Skeletal muscle cell (primary cell): ENCODE measurements at regions not wholly inside any gene's neighbourhood (a gene's known extent, or its start where the extent isn't known, plus 50 kb on each side); places are given as distances from the start of the nearest gene placed in this dataset.

Experiments
- DNase-seq: peaks from one replicate; pipeline ENCODE4 v3.0.0-alpha.2; 2010; ENCODE audit warnings: low read depth
- H3K4me3 ChIP-seq: 2 replicates; pipeline ENCODE4 v1.5.1; 2011; ENCODE audit warnings: low read depth, mild to moderate bottlenecking, control low read depth, low read length, moderate library complexity

DNA sequence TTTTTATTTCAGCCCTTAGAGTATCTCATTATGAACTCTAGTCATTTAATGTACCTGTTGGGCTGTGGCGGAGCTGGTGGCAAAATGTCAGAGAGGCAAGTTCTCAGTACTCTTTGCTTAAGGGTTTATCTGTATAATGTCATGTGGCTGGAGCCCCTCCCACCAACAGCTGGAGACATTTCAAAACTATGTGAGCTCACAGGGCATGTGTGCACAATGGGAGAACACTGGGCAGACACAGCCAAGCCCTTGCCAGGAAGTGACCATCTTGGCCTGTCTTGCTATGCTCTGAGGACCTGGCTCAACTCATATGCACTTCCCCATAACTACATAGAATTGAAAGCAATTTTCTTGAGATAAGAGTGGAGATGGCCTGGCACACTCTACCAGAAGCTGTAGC, 296.4 kb downstream of the PTPRU start:
- no peak overlapping the region for H3K4me3 ChIP-seq
- DNase-seq, result no peak

DNA sequence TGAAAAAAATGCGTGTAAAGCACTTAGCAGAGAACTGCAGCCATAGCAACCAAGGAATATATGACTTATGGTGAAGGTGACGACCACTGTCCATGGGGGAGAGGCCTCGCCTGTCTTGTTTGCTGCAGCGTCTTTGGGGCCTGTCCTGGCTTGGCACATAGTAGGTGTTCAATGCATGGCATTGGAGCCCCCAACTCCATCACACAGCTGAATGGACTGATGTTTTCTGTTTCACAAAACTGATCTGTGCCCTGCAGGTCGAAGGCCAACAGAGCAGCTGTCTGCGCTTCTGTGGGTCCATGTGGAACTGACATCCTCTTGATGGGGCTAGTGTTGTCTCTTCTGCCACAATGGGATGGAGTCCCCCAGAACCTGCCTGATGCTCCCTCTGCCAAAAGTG, 296.0 kb downstream of the PTPRU start:
- DNase-seq, result no peak
- H3K4me3 ChIP-seq, result no peak overlapping the region

DNA sequence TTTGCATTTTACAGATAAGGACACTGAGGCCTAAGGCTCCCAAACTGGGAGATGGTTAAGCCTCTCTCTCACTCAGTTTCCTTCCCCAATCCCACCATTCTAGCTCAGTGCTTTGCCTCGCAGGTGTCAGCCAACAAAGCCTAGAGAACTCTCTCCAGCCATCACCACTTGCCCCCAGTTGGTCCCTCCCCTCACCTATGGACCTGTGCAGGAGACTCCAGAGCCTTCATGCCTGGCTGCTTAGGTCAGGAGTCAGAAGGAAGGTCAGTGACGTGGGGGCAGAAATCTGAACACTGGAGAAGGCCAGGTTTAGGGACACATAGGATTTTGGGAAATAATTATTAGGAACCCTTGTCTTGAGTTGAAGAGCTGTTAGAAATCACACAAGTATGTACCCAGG, 295.3 kb downstream of the PTPRU start:
- no peak overlapping the region for H3K4me3 ChIP-seq
- no peak for DNase-seq

DNA sequence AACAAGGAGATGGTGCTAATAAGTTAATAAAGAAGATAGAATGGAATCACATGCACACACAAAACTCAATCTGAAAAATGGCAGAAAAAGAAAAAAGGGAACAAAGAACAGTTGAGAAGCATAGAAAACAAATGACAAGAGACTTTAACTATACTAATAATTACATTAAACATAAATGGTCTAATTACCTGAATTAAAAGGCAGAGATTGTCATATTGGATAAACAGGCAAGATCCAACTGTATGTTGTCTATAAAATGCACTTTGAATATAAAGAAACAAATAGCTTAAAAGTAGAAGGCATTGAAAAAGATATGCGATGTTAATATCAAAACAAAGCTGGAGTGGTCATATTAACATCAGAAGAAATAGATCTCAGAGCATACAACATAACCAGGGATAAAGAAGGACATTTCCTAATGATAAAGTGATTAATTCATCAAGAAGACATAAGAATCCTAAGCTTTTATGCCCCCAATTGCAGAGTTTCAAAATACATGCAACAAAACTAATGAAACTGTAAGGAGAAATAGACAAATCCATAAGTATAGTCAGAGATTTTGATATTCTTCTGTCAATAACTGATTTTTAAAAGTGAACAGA, 293.5 kb downstream of the PTPRU start:
- DNase-seq, result no peak

DNA sequence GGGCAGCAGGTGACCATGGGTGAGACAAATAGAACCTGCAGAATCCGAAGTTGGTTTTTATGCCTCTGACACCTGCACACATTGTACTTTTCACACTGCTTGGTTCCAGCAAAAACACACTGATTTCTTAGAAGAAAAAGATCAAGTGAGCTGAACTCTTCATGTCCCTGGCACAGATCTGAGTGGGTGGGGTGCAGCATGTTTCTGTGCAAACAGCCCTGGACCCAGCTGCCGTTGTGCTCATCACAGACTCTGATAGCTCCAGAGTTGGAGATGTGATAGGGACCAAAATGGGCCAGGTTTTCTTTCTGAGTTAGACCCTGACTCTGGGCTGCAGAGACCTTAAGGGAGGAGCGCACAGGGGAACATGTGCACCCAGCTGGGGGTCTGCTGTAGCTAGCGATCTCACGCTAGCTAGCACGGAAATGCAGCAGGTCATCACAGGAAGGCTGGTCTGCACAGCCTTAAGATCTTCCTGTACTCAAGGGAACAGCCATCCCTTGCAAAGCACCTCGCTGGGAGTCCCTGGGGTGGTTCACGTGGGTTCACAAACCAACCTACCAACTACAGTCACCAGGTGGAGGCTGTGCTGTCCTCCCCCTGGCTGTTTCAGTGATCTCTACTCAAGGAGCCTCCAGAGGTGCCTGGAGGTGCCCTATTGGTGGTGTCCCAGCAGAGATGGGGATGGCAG, 291.1 kb downstream of the PTPRU start:
- no peak overlapping the region for H3K4me3 ChIP-seq
- DNase-seq, result no peak

More for the DNA sequence above, 293.5 kb downstream of the PTPRU start:
- H3K4me3 ChIP-seq, result no peak overlapping the region

DNA sequence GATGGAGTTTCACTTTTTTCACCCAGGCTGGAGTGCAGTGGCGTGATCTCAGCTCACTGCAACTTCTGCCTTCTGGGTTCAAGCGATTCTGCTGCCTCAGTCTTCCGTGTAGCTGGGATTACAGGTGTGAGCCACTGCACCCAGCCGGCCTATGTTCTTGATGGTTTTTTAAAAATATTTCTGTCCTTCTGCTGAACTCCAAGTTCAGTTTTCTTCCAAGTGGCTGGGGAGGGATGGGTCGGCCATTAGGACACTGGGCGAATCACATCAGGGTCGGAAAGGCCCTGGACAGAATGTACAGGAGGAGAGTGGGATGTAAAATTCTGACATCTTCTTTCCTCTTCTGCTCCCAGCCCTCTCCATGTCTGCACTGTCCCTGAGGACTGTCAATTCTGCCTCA, 289.6 kb downstream of the PTPRU start:
- no peak for DNase-seq

DNA sequence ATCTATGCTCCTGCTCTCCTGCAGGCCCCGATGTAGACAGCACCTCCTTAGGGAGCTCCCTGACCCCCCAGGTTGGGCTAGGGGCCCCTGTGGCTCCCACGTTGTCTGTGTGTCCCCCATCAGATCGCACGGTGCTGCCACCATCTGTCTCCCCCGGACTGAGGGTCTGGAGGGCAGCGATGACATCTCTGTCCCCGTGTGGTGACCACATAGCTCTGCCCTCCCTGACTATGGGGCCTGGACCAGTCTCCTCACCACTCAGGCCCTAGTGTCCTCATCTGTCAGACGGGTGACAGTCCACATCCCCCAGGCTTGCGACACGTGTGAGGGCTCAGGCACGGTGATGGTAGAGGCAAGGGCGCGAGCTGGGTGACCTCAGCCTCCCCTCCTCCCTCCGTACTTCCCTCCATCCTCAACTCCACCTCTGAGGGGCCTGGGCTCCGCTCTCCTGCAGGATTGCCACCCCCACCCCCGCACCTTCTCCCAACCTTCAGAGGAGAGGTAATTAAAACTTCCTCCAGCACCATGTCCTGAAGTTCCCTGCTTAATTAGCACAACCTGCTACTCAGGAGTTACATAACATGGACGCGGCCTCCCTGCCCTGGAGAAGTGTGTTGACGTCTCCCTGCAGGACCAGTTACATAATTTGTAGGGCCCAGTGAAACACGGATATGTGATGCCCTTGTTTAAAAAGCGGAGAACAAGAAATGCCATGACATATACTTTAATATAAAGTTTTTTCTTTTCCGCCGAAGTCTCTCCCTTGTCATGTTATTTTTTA, 288.2 kb downstream of the PTPRU start:
- H3K4me3 ChIP-seq, result no peak overlapping the region
- no peak for DNase-seq

More for the DNA sequence above, 289.6 kb downstream of the PTPRU start:
- H3K4me3 ChIP-seq, result no peak overlapping the region

DNA sequence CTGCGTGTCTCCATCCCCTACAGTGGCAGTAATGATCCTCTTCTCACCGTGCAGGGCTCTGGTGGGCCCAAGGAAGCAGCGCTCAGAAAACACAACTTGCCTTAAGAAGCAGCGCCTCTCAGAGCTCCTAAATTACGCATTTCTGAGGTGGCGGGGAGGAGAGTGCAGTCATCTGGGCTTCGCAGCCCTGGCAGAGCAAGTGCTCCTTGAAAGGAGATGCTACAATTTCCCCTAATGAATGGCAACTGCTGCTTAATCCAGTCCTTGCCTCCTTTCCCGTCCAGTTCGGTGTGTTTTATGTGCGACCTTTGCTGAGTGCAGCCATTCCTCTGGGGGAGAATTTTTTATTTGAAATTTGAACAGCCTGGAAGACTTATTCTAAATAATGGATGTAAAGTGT, 287.3 kb downstream of the PTPRU start:
- DNase-seq, result no peak
- no peak overlapping the region for H3K4me3 ChIP-seq

DNA sequence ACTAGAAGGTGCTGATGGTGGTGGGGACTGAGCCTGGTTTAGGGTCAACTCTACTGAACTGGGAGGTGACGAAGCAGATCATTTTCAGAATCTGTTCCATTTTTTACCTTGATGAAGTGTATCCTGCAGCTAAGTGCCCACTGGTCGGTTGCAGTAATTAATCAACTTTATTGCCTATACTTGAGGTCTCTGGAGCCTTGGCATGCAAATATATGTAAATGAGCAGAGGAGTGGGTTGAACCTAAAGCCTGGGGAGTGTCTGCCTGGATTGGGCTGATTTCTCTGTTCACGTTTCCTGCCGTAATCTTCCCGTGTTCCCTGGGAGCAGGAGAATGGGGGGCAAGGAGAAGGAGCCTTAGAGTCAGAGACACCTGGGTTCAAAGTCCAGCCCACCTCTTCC, 286.8 kb downstream of the PTPRU start:
- H3K4me3 ChIP-seq, result no peak overlapping the region
- no peak for DNase-seq

DNA sequence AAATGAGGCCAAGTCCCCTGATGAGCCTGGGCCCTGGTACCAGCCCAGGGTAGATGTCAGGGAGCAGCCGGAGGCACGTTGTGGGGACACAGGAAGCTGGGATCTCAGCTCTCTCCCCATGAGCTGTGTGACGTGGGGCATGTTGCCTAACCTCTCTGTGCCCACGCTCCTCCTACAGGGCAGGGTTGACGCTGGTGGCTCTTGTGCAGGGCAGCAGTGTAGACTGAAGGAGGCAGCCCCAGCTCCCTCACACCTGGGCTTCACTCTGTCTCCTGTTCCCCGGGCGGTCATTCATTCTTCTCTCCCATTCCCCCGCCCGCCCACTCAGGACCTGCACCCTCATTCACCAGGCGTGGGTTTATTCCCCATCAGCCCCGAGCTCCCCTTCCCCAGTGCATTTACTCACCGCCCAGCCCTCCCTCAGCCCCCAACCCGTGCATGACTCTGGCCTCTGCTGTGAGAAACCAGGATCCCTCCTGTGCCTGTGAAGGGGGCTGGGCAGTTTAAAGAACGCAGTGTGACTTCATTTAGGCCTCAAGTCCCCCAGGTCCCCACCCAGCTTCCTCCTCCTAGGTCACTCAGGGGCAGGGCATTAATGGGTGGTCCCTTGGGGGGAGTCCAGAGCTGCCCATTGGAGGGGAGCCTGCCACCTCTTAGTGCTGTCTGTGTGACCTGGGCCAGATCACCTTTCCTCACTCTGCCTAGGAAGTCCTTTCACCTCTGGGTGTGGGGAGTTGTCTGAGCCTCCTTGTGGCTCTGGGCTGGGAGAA, 285.7 kb downstream of the PTPRU start:
- no peak for DNase-seq
- no peak overlapping the region for H3K4me3 ChIP-seq

DNA sequence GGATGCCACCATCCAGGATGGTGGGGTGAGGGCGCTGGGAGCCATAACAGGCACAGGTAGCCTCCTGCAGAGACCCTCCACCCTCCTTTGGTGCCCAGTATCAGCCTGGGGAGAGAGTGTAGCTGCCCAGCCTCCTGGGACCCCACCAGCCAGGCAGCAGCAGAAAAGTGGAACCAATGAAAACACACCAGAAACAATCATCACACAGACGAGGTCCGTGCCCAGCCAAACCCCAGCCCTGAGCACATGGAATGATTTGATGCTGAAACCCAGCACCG, 285.1 kb downstream of the PTPRU start:
- no peak overlapping the region for H3K4me3 ChIP-seq

DNA sequence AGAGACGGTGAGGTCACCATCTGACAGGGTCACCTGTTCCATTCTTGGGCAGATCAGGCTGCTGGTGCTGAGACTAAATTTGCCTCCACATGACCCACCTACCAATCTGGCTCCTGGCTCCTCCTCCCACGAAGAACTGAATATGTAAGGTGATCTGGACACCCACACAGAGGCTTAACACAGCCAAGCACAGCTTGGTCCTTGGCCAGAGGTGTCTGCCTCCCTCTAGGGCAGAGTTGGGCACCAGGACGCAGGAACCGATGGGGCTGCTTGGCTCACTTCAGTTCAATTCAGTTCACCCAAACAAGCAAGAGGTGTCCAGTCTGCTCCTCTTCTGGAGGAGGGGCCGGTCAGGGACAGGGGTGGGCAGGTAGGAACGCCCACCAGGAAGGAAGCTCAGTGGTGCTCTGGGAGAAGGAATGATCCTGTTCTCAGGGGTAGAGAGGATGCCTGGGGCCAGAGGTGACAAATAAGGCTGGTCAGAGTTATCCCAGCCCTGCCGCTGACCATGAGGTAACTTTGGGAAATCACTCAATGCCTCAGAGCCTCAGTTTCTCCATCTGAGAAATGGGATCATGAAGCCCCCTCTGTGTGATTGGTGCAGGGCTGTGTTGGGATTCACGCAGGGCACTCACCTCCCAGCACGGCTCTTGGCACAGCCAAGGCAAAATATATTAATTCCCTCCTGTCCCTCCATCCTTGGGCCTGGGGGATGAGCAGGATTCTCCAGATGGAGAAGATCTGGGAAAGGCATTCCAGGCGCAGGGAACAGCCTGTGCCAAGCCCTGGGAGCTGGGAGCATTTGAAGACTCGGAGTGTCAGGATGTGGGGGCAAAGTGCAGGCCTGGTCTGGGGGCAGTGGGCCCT, 284.5 kb downstream of the PTPRU start:
- DNase-seq, result no peak
- no peak overlapping the region for H3K4me3 ChIP-seq

More for the DNA sequence above, 285.1 kb downstream of the PTPRU start:
- DNase-seq, result no peak

DNA sequence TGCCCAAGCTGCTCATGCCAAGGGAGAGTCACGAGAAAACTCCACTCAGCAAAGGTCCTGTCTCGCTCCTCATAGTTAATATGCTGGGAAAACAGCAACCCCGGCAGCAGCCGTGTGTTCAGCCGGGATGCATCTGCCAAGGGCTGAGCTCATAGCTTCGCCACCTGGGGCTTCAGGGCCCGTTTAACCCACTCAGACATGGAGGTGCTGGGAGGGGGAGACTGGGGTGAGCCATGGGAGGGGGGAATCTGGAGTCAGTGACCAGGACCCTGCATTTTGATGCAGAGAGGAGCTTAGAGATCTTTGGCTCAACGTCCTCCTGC, 283.4 kb downstream of the PTPRU start:
- DNase-seq, result no peak
- H3K4me3 ChIP-seq, result no peak overlapping the region

DNA sequence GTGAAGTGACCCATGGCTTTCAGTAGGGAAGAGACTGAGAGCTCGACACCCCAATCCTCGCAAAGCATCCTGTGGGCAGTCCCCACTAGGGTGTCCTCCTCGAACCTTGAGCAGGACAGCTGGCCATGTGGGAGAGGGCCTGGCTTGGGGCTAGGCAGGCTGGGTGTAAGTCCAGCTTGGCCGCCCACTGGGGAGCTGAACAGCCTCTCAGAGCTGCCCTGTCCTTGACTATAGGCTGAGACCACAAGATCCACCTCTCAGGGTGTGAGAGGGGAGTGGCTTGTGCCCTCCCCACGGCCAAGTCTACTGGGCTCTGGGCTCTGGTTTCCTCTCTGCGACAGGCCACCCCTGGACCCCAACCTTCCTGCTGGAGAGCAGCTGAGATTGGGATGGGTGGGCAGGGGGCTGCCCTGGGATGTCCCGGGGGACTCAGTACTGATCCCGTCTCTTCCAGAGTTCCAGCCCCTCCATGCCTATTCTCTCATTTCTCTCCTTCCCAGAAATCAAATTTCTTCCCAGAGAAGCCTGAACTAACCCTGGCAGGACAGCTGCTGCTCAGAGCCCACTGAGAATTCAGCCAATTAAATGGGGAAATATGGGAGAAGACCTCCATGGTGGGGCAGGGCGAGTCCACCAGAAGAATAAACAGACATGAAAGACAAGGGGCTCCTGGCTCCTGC, 282.9 kb downstream of the PTPRU start:
- H3K4me3 ChIP-seq, result no peak overlapping the region
- no peak for DNase-seq

DNA sequence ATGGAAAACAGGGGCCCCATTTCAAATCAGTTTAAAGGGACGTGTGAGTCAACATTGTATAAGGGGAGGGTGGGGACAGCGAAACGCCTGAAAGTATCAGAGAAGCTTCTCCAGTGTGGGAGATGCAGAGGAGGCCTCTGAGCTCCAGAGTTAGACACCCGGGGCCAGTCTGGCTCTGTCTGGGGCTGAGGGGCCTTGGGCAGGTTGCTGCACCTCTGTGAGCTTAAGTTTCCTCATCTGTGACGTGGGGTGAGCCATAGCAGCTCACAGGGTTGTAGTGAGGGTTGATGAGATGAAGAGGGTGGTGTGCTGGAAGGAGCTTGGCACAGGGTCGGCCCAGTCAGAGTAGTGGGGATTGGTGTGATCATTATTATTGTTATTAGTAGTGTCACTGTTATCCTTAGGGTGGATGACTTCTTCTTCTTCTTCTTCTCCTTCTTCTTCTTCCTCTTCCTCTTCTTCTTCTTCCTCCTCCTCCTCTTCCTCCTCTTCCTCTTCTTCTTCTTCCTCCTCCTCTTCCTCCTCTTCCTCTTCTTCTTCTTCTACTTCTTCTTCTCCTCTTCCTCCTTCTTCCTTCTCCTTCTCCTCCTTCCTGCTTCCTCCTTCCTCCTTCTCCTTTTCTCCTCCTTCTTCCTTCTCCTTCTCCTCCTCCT, 282.0 kb downstream of the PTPRU start:
- DNase-seq, result no peak

DNA sequence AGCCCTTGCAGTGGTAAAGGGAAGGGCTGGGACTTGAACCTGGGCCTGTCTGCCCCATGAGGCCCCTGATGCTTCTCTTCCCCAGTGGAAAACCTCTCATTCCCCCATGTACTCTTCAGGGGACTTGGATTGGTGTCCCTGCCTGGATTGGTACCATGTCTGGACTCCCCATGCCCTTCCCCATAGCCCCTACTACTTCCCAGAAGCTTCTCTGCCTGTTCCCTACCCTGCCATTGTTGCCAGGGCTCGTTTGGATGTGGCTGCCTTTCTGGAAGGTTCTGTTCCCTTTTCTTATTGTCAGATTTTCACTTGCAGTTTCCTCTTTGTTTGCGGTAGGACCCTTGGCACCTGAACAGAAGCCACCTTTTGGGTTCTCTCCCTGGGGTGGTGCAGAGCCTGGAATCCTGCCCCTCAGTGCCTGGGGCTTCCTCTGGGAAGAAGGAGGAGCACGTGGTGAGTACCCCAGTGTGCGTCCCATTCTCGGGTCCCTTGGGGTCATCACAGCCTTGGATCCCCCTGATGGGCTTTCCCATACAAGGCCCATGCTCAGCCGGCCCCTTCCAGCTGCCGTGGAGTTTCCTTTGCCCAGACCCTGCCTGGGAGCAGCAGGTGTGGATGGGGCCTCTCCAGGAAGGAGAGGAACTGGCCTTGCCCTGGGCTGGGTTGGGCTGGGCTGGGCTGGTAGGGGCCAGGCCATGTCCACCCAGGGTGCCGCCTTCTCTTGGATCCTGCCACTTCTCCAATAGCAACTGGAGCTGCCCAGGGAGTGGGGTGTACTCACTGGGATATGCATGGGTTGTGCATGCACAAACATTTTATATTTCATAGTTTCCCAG, 281.1 kb downstream of the PTPRU start:
- no peak for DNase-seq
- no peak overlapping the region for H3K4me3 ChIP-seq

More for the DNA sequence above, 282.0 kb downstream of the PTPRU start:
- H3K4me3 ChIP-seq, result no peak overlapping the region

DNA sequence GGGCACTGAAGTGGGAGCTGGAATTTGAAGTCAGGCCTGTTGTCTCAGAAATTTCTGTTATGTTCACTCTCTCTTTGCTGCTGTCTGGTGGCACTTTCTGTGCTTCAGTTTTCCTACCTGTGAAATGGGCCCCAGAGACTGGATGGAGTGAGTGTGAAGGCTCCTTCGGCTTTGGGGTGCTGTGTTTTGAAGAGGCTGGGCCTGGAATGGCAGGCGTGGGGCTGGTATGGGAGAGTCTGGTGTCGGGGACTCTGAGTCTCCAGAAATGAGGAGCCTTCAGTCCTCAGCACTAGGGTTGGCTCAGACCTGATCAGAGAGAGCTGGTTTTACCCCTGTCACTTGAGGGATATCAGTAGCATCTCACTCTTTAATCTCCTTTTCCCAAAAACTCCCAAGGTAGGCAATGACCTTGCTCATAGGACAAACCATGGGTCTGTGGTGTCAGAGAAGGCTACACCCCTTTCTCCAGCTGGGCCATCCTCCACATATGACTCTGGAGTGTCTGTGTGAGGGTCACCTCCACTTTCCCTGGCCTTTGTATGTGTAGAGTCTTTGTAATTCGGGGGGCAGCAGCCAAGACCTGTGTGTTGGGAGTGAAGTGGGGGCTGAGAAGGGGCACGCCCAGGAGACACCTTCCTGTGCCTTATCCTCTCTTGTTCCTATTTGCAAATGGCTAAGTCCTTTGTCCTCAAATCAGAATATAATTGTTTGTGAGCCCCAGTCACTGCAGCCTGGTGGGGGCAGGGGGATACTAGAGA, 279.9 kb downstream of the PTPRU start:
- no peak for DNase-seq

More for the DNA sequence above, 279.9 kb downstream of the PTPRU start:
- no peak overlapping the region for H3K4me3 ChIP-seq
